HepG2 (cell line): ENCODE measurements at regions not wholly inside any gene's neighbourhood (a gene's known extent, or its start where the extent isn't known, plus 50 kb on each side); places are given as distances from the start of the nearest gene placed in this dataset.

Source experiments
- ATAC-seq: fragments of 200-7000 bp; cut with Tn5 transposase; 3 replicates; pipeline ENCODE4 v1.9.1; 2020; ENCODE audit warnings: mild to moderate bottlenecking, moderate library complexity
- BruUV-seq: library from RNA; stranded (reverse); fragments of 400-500 nt; replicated peaks from 2 replicates; lab custom pipeline; 2021; lab: Mats Ljungman, UMichigan
- CTCF ChIA-PET: fragments of 300-600 bp; formaldehyde crosslinking; extraction: SDS; loops from one replicate; lab custom pipeline; 2021; ENCODE audit warnings: low total read pairs, inconsistent platforms, low intra/inter-chr PET ratio; lab: Yijun Ruan, JAX
- POLR2A ChIA-PET: fragments of 350-600 bp; sonication (Branson Sonifier 250); formaldehyde crosslinking; loops from one replicate; lab custom pipeline; 2020; ENCODE audit warnings: antibody characterized with exemption, inconsistent platforms; lab: Yijun Ruan, JAX
- DNase-seq: peaks from one replicate; pipeline ENCODE4 v3.0.0-alpha.2; 2015; ENCODE audit warnings: low spot score
- FAIRE-seq: peaks from 3 replicates; lab custom pipeline; 2011; peaks lifted over from hg19 to GRCh38; lab: Jason Lieb, UNC
- H2AFZ ChIP-seq: one replicate; pipeline ENCODE4 v1.6.1; 2011; ENCODE audit warnings: low read length, inconsistent platforms
- H3K27ac ChIP-seq: fragments of 300-600 bp; 3 replicates; pipeline ENCODE4 v1.8.0; 2011; ENCODE audit warnings: mixed run types, mild to moderate bottlenecking, mixed read lengths, low read length, inconsistent platforms; ENCODE audit not compliant: insufficient read depth; ENCODE audit errors: extremely low read length
- H3K27me3 ChIP-seq, 2 experiments: fragments of 200-600 bp in 1 of 2; 2 replicates in 1 of 2; 3 replicates in 1 of 2; pipeline versions ENCODE4 v1.6.0 to v1.8.0; 2011; ENCODE audit warnings: low read length in 2 of 2, mild to moderate bottlenecking in 2 of 2, moderate library complexity in 2 of 2, inconsistent platforms in 1 of 2; ENCODE audit not compliant: insufficient read depth in 2 of 2, control insufficient read depth in 1 of 2
- H3K36me3 ChIP-seq, 2 experiments: fragments of 200-600 bp in 1 of 2; replicated peaks in 1 of 2; 2 replicates in 1 of 2; 3 replicates in 1 of 2; pipeline versions ENCODE4 v1.5.1 to v1.8.0; 2011; ENCODE audit warnings: low read length in 2 of 2, inconsistent platforms in 1 of 2; ENCODE audit not compliant: insufficient read depth in 2 of 2, control insufficient read depth in 1 of 2
- H3K4me1 ChIP-seq: 2 replicates; pipeline ENCODE4 v1.5.1; 2012; ENCODE audit warnings: low read length, inconsistent platforms; ENCODE audit not compliant: insufficient read depth
- H3K4me2 ChIP-seq: 2 replicates; pipeline ENCODE4 v1.6.0; 2011; ENCODE audit warnings: low read depth, low read length, inconsistent platforms
- H3K4me3 ChIP-seq, 3 experiments: fragments of 200-600 bp in 1 of 3; sonication (generic), shearing (Covaris generic) in 1 of 3; replicated peaks in 1 of 3; 2 replicates each; pipeline ENCODE4 v1.5.1; 2011 to 2016; ENCODE audit warnings: low read length in 3 of 3, inconsistent platforms in 2 of 3, low read depth in 2 of 3, mild to moderate bottlenecking in 2 of 3, control low read depth in 1 of 3, mixed read lengths in 1 of 3; ENCODE audit not compliant: insufficient read depth in 1 of 3
- H3K79me2 ChIP-seq: one replicate; pipeline ENCODE4 v1.6.1; 2011; ENCODE audit warnings: low read length, inconsistent platforms; ENCODE audit not compliant: insufficient read depth
- H3K9ac ChIP-seq: 2 replicates; pipeline ENCODE4 v1.6.0; 2011; ENCODE audit warnings: mild to moderate bottlenecking, low read depth, low read length, inconsistent platforms; ENCODE audit not compliant: insufficient read depth
- H3K9me3 ChIP-seq: 2 replicates; pipeline ENCODE4 v1.5.1; 2012; ENCODE audit warnings: mild to moderate bottlenecking, low read length
- H4K20me1 ChIP-seq: 2 replicates; pipeline ENCODE4 v1.6.0; 2011; ENCODE audit warnings: inconsistent platforms, mild to moderate bottlenecking, low read length, moderate library complexity; ENCODE audit not compliant: insufficient read depth
- ATF4 ChIP-seq, 2 experiments: fragments of 450-650 bp in 1 of 2; sonication (generic) in 1 of 2; formaldehyde crosslinking; IDR thresholded peaks; 2 replicates each; pipeline versions ENCODE4 v1.5.0 to v1.8.0; 2020 to 2022; ENCODE audit warnings: mild to moderate bottlenecking in 1 of 2, missing genetic modification reagents in 1 of 2
- HNRNPK ChIP-seq: fragments of 200-400 bp; formaldehyde crosslinking; IDR thresholded peaks from 2 replicates; pipeline ENCODE4 v1.6.1; 2018; ENCODE audit warnings: low read length, low read depth, moderate library complexity, mild to moderate bottlenecking; ENCODE audit not compliant: poor library complexity, severe bottlenecking
- NR2F6 ChIP-seq, 2 experiments: IDR thresholded peaks; 2 replicates each; pipeline ENCODE4 v1.6.1; 2016; ENCODE audit warnings: antibody characterized with exemption in 1 of 2, mild to moderate bottlenecking in 1 of 2
- PAWR ChIP-seq: sonication (generic); formaldehyde crosslinking; IDR thresholded peaks from 2 replicates; pipeline ENCODE4 v1.4.0; 2020; ENCODE audit warnings: missing genetic modification reagents, mild to moderate bottlenecking, borderline replicate concordance
- SPEN ChIP-seq: sonication (generic); formaldehyde crosslinking; IDR thresholded peaks from 2 replicates; pipeline ENCODE4 v1.5.1; 2020; ENCODE audit warnings: low read depth, mild to moderate bottlenecking, missing genetic modification reagents
- TBX3 ChIP-seq: fragments of 450-650 bp; IDR thresholded peaks from 2 replicates; pipeline ENCODE4 v1.6.1; 2017; ENCODE audit warnings: antibody characterized with exemption, mild to moderate bottlenecking, inconsistent platforms, borderline replicate concordance
- WIZ ChIP-seq: sonication (generic); formaldehyde crosslinking; IDR thresholded peaks from 2 replicates; pipeline ENCODE4 v1.5.1; 2020; ENCODE audit warnings: mild to moderate bottlenecking, missing genetic modification reagents
- ZNF24 ChIP-seq: fragments of 450-650 bp; IDR thresholded peaks from 2 replicates; pipeline ENCODE4 v1.6.1; 2017; ENCODE audit warnings: antibody characterized with exemption, mild to moderate bottlenecking
- ZNF317 ChIP-seq: sonication (generic); formaldehyde crosslinking; IDR thresholded peaks from 2 replicates; pipeline ENCODE4 v1.5.0; 2020; ENCODE audit warnings: mild to moderate bottlenecking, missing genetic modification reagents
- ZNF510 ChIP-seq: sonication (generic); formaldehyde crosslinking; IDR thresholded peaks from 2 replicates; pipeline ENCODE4 v1.4.0; 2020; ENCODE audit warnings: low read depth, mild to moderate bottlenecking, missing genetic modification reagents
- ZNF512B ChIP-seq: sonication (generic); formaldehyde crosslinking; IDR thresholded peaks from 2 replicates; pipeline ENCODE4 v1.5.1; 2020; ENCODE audit warnings: missing genetic modification reagents, mild to moderate bottlenecking, borderline replicate concordance
- ZNF691 ChIP-seq: sonication (generic); formaldehyde crosslinking; IDR thresholded peaks from 2 replicates; pipeline ENCODE4 v1.4.0; 2020; ENCODE audit warnings: missing genetic modification reagents, low read depth, mild to moderate bottlenecking, borderline replicate concordance
- ZNF737 ChIP-seq: sonication (generic); formaldehyde crosslinking; IDR thresholded peaks from 2 replicates; pipeline ENCODE4 v1.5.0; 2020; ENCODE audit warnings: missing genetic modification reagents, mild to moderate bottlenecking, borderline replicate concordance
- WGBS: methylation state at CpG from one replicate; pipeline ENCODE4 v1.1.6; 2017; ENCODE audit warnings: low lambda C conversion rate; 5-methylcytosine and 5-hydroxymethylcytosine counted together
- in situ Hi-C: cut with HindIII; loops from 2 replicates; pipeline ENCODE4 v1.10.0; 2017; ENCODE audit warnings: low pct_unique_long_range_greater_than_20kb; ENCODE audit not compliant: extremely low pct_ligation_motif_present
- intact Hi-C: fragments of 100-400 bp; cut with micrococcal nuclease; formaldehyde crosslinking; loops from one replicate; pipeline ENCODE4 v1.10.0; 2022; ENCODE audit not compliant: unreplicated experiment

- Histone ChIP-seq H3K27me3 (no peaks in the 10 kb centered on the region), H3K4me3 (no peak overlapping the region), H3K79me2 (no peaks in the 10 kb centered on the region), H2AFZ (no peak overlapping the region), H3K27ac (no peak overlapping the region), H3K36me3 (no peaks in the 10 kb centered on the region), H3K4me2 (no peak overlapping the region), H3K4me1 (no peaks in the 10 kb centered on the region), H3K9ac (no peak overlapping the region), H4K20me1 (no peaks in the 10 kb centered on the region), H3K9me3 (peaks cover 16% of the 10 kb centered on the region)
- intact Hi-C loops, result no loop called here
- in situ Hi-C loops, result no loop called here
- no peak for TF ChIP-seq WIZ
- no peak for TF ChIP-seq HNRNPK
- TF ChIP-seq ZNF510, result no peak
- no peak for TF ChIP-seq ZNF691 (CRISPR knock-in tag)
- no peak for TF ChIP-seq ZNF317 (CRISPR knock-in tag)
- no peak for TF ChIP-seq ATF4 (CRISPR knock-in tag; IDR thresholded peaks at IDR 0.05)
- TF ChIP-seq ZNF512B (CRISPR knock-in tag), result no peak
- no peak for TF ChIP-seq SPEN (CRISPR knock-in tag)
- no peak for TF ChIP-seq TBX3
- no peak for TF ChIP-seq ZNF24
- no peak for TF ChIP-seq ZNF737 (CRISPR knock-in tag)
- TF ChIP-seq NR2F6 (IDR thresholded peaks at IDR 0.05), result no peak
- no peak for TF ChIP-seq NR2F6 (CRISPR knock-in tag; IDR thresholded peaks at IDR 0.05)
- no peak for TF ChIP-seq PAWR
- FAIRE-seq (no peak), ATAC-seq (no peak), DNase-seq (no peak)
- ChIA-PET CTCF (no interaction called here), POLR2A (no interaction called here)
- WGBS, result 0% methylated on average over 1 of the region's 1 CpG
- BruUV-seq, result no TSS peak
Observed at GRCh38 chr13:107534548-107534947, 680.8 kb downstream of the LIG4 start.
